CD14-positive monocyte (primary cell): ENCODE measurements at regions not wholly inside any gene's neighbourhood (a gene's known extent, or its start where the extent isn't known, plus 50 kb on each side); places are given as distances from the start of the nearest gene placed in this dataset.

Experiments used
- DNase-seq, 3 donors: peaks; one replicate each; pipeline ENCODE4 v3.0.0-alpha.2; 2011 to 2022
- H2AFZ ChIP-seq: 2 replicates; pipeline ENCODE4 v1.6.0; 2012; ENCODE audit warnings: mild to moderate bottlenecking, low read depth, low read length, inconsistent platforms; ENCODE audit not compliant: insufficient read depth, poor library complexity, severe bottlenecking
- H3K27ac ChIP-seq, 2 donors: 1 replicate in 1 of 2; 2 replicates in 1 of 2; pipeline ENCODE4 v1.5.1; 2012 to 2013; ENCODE audit warnings: low read length in 2 of 2, control low read depth in 1 of 2, inconsistent platforms in 1 of 2, low read depth in 1 of 2, mild to moderate bottlenecking in 1 of 2
- H3K27me3 ChIP-seq, 2 donors: one replicate each; pipeline versions ENCODE4 v1.6.0 to v1.6.1; 2011 to 2013; ENCODE audit warnings: low read length in 2 of 2; ENCODE audit not compliant: control insufficient read depth in 2 of 2, insufficient read depth in 2 of 2
- H3K36me3 ChIP-seq, 2 donors: replicated peaks in 1 of 2; 1 replicate in 1 of 2; 2 replicates in 1 of 2; pipeline versions ENCODE4 v1.5.1 to v1.6.1; 2012 to 2013; ENCODE audit warnings: low read length in 2 of 2, control low read depth in 1 of 2, inconsistent platforms in 1 of 2, mild to moderate bottlenecking in 1 of 2; ENCODE audit not compliant: insufficient read depth in 2 of 2, control insufficient read depth in 1 of 2
- H3K4me1 ChIP-seq, 2 donors: 1 replicate in 1 of 2; 2 replicates in 1 of 2; pipeline versions ENCODE4 v1.5.1 to v1.6.1; 2012 to 2013; ENCODE audit warnings: low read length in 2 of 2, control low read depth in 1 of 2, inconsistent platforms in 1 of 2, mild to moderate bottlenecking in 1 of 2, moderate library complexity in 1 of 2; ENCODE audit not compliant: insufficient read depth in 2 of 2, control insufficient read depth in 1 of 2
- H3K4me2 ChIP-seq: replicated peaks from 2 replicates; pipeline ENCODE3; 2012; ENCODE audit warnings: low read length, moderate library complexity, mild to moderate bottlenecking; ENCODE audit not compliant: poor library complexity, severe bottlenecking; ENCODE audit errors: extremely low read depth
- H3K4me3 ChIP-seq, 3 experiments: fragments of 200-600 bp in 1 of 3; sonication (generic) in 1 of 3; replicated peaks in 1 of 3; 1 replicate in 2 of 3; 2 replicates in 1 of 3; pipeline ENCODE4 v1.5.1; 2011 to 2013; ENCODE audit warnings: low read length in 3 of 3, mild to moderate bottlenecking in 3 of 3, control low read depth in 2 of 3, low read depth in 2 of 3, inconsistent platforms in 1 of 3, moderate library complexity in 1 of 3
- H3K79me2 ChIP-seq: 2 replicates; pipeline ENCODE4 v1.6.0; 2012; ENCODE audit warnings: mild to moderate bottlenecking, control low read depth, inconsistent platforms, low read length, moderate library complexity; ENCODE audit not compliant: insufficient read depth
- H3K9ac ChIP-seq: 2 replicates; pipeline ENCODE4 v1.6.0; 2017; ENCODE audit warnings: low read length, mild to moderate bottlenecking; ENCODE audit not compliant: insufficient read depth, poor library complexity, severe bottlenecking
- H3K9me3 ChIP-seq, 2 donors: replicated peaks in 1 of 2; 1 replicate in 1 of 2; 2 replicates in 1 of 2; pipeline versions ENCODE4 v1.5.1 to v1.6.1; 2012 to 2013; ENCODE audit warnings: low read length in 2 of 2, control low read depth in 1 of 2; ENCODE audit not compliant: control insufficient read depth in 1 of 2, insufficient read depth in 1 of 2
- H4K20me1 ChIP-seq: 2 replicates; pipeline ENCODE4 v1.6.0; 2012; ENCODE audit warnings: mild to moderate bottlenecking, low read length, control low read depth, moderate library complexity; ENCODE audit not compliant: insufficient read depth
- H3K27ac Mint-ChIP-seq, 7 donors: one replicate each; pipeline ENCODE4 v1.8.0; 2020; ENCODE audit warnings: mild to moderate bottlenecking in 7 of 7, mixed read lengths in 7 of 7, moderate library complexity in 6 of 7, inconsistent platforms in 2 of 7
- H3K27me3 Mint-ChIP-seq, 3 donors: one replicate each; pipeline ENCODE4 v1.8.0; 2021 to 2022; ENCODE audit warnings: low read depth in 3 of 3, mild to moderate bottlenecking in 3 of 3, mixed read lengths in 3 of 3, moderate library complexity in 3 of 3, inconsistent platforms in 1 of 3
- H3K36me3 Mint-ChIP-seq, 2 donors: one replicate each; pipeline ENCODE4 v1.8.0; 2020; ENCODE audit warnings: mixed read lengths in 2 of 2, inconsistent platforms in 1 of 2, mild to moderate bottlenecking in 1 of 2
- H3K4me1 Mint-ChIP-seq: one replicate; pipeline ENCODE4 v1.8.0; 2020; ENCODE audit warnings: mild to moderate bottlenecking, mixed read lengths
- H3K4me3 Mint-ChIP-seq, 2 donors: one replicate each; pipeline ENCODE4 v1.8.0; 2020; ENCODE audit warnings: mild to moderate bottlenecking in 2 of 2, mixed read lengths in 2 of 2, moderate library complexity in 1 of 2
- H3K9me3 Mint-ChIP-seq, 7 donors: one replicate each; pipeline ENCODE4 v1.8.0; 2020 to 2022; ENCODE audit warnings: mixed read lengths in 7 of 7, mild to moderate bottlenecking in 6 of 7, moderate library complexity in 6 of 7, inconsistent platforms in 2 of 7
- CTCF ChIP-seq: fragments of 200-600 bp; IDR thresholded peaks from one replicate; pipeline ENCODE4 v1.8.0; 2022; ENCODE audit warnings: antibody characterized with exemption, mild to moderate bottlenecking
- WGBS: methylation state at CpG from one replicate; pipeline ENCODE4 v1.1.5; 2013; ENCODE audit warnings: missing lambda C conversion rate; ENCODE audit not compliant: insufficient coverage; 5-methylcytosine and 5-hydroxymethylcytosine counted together
- intact Hi-C, 2 donors: fragments of 100-400 bp; cut with micrococcal nuclease; formaldehyde crosslinking; loops; one replicate each; pipeline versions ENCODE4 v1.15.0 to v1.15.1; 2023

DNA sequence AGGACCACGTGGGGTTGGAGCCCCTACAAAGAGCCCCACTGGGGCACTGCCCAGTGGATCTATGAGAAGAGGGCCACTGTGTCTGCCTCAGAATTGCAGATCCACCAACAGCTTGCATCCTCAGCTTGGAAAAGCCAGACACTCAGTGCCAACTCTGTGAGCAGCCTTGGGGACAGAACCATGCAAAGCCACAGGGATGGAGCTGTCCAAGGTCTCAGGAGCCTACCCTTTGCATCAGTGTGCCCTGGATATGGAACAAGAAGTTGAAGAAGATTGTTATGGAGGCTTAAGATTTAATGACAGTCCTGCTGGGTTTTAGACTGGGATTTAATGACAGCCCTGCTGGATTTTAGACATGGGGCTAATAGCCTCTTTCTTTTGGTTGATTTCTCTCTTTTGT, 1670.9 kb downstream of the PLA2G4A start:
- DNase-seq, result no peak
- no peak overlapping the region for H3K4me3 ChIP-seq
- H3K4me1 ChIP-seq, result no peaks in the 10 kb centered on the region
- no peak overlapping the region for H2AFZ ChIP-seq
- Mint-ChIP-seq H3K27ac (no peak overlapping the region), H3K9me3 (peaks cover 0 to 13% (median 3%) of the 10 kb centered on the region in 7 donors), H3K4me1 (no peaks in the 10 kb centered on the region), H3K36me3 (no peaks in the 10 kb centered on the region), H3K4me3 (no peak overlapping the region), H3K27me3 (no peaks in the 10 kb centered on the region)
- no peak overlapping the region for H3K9ac ChIP-seq
- no peaks in the 10 kb centered on the region for H4K20me1 ChIP-seq
- intact Hi-C loops, result no loop called here
- WGBS, result 67% methylated on average over 1 of the region's 1 CpG
- no peaks in the 10 kb centered on the region for H3K36me3 ChIP-seq
- H3K27ac ChIP-seq, result no peak overlapping the region
- no peaks in the 10 kb centered on the region for H3K27me3 ChIP-seq
- H3K4me2 ChIP-seq, result no peak overlapping the region
- no peaks in the 10 kb centered on the region for H3K79me2 ChIP-seq
- H3K9me3 ChIP-seq, result peaks cover 8 to 10% of the 10 kb centered on the region in 2 donors
- no peak for TF ChIP-seq CTCF

DNA sequence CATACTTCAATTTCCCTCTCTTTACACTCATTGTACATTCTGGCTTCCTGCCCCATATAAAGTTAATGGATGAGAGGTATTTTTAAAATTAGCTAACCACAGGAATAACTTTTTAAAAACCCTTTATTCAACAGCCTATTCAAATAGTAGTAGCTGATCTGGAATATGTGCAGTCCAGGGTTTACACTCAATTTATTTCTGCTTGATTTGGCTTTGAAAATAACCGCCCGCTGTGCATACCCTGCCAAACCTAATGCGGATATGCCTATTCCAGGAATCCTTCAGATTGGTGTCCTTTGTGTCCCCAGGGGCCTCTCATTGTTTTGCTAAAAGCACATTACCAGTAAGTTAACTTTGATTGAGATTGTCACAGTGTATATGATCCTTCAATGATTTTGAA, 1686.2 kb downstream of the PLA2G4A start:
- Histone ChIP-seq H4K20me1 (no peaks in the 10 kb centered on the region), H3K4me1 (no peaks in the 10 kb centered on the region), H3K9ac (no peak overlapping the region), H3K79me2 (no peaks in the 10 kb centered on the region), H3K9me3 (no peaks in the 10 kb centered on the region), H2AFZ (no peak overlapping the region), H3K4me3 (no peak overlapping the region), H3K27ac (no peak overlapping the region), H3K36me3 (no peaks in the 10 kb centered on the region), H3K4me2 (no peak overlapping the region), H3K27me3 (no peaks in the 10 kb centered on the region)
- Mint-ChIP-seq H3K36me3 (no peaks in the 10 kb centered on the region), H3K4me1 (no peaks in the 10 kb centered on the region), H3K27ac (no peak overlapping the region), H3K4me3 (no peak overlapping the region), H3K9me3 (peaks cover 0 to 6% (median 3%) of the 10 kb centered on the region in 7 donors), H3K27me3 (peaks cover 0 to 2% (median 1%) of the 10 kb centered on the region in 3 donors)
- intact Hi-C loops, result no loop called here
- no peak for TF ChIP-seq CTCF
- no CpG with 5 or more reads among the region's 3 CpGs for WGBS
- DNase-seq, result no peak
